GM18909 (cell line): ENCODE measurements at regions not wholly inside any gene's neighbourhood (a gene's known extent, or its start where the extent isn't known, plus 50 kb on each side); places are given as distances from the start of the nearest gene placed in this dataset.
"Not testable (repeated sequence)": the region's sequence is repeated elsewhere in the genome, so short reads cannot be mapped to it uniquely, and the experiment has no call there.

Source experiments
- ATAC-seq: cut with Tn5 transposase; IDR thresholded peaks from one replicate; pipeline ENCODE4 v1.9.1; 2021; ENCODE audit warnings: mild to moderate bottlenecking; ENCODE audit not compliant: unreplicated experiment, poor library complexity

- not testable (repeated sequence) for ATAC-seq
Measured at GRCh38 chr12:17564630-17565029, 525.4 kb downstream of the RERGL start.

DNA sequence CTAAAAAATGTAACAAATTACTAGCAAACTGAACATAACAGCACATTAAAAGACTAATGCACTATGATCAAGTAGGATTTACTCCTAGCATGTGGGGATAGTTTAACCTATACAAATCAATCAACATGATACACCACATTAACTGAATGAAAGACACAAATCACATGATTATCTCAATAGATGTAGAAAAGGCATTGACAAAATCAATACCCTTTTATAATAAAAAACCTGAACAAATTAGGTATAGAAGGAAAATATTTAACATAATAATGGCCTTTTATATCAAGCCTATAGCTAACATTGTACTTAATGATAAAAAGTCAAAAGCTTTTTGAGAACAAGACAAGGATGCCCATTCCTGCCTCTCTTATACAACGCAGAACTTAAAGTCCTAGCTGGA is 540.0 kb downstream of the RERGL start:
- no peak for ATAC-seq

DNA sequence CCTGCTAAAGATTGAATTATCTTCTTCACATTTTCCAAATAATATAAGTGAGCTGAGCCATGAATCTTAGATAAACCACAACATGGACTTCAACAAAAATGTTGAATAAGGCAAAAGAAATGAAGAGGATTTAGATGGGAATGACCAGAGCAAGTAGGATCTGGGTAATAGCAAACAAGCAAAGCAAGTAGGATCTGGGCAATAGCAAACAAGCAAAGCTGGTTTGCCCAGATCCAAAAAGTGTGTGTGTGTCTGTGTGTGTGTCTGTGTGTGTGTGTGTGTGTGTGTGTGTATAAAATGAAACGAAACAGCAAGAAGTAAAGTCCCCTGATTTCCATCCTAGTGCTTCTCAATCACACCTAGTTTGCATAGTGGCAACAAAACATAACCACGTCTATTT is 549.1 kb downstream of the RERGL start:
- ATAC-seq, result no peak

DNA sequence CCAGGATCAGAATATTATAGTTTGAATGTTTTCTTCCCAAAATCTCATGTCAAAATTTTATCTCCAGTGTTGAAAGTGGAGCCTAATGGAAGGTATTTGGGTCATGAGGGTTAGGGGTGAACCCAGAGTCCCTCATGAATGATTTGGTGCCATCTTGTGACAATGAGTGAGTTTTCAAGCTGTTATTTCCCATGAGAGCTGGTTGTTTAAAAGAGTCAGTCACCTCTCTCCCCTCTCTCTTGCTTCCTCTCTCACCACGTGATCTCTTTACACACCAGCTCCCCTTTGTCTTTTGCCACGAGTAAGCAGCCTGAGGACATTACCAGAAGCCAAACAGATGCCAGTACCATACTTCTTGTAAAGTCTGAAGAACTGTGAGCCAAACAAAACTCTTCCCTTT is 561.6 kb downstream of the RERGL start:
- ATAC-seq, result no peak

DNA sequence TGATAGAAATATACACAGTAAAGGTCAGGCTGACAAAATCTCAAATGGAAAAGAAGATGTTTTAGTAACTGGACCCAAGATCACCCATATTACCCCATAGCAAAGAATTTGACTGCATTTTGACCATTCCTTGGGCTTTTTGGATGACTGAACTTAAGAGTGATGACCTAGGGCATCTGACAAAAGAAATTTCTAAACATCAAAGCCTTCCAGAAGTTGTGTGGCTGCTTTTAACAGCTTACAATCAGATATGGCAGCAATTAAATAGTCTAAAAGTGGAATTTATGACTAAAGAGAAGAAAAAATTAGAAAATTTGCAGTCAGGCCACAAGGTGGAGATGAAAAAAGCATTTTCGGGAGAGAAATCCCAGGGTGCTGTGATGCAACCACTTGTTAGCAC is 563.0 kb downstream of the RERGL start:
- ATAC-seq, result no peak

DNA sequence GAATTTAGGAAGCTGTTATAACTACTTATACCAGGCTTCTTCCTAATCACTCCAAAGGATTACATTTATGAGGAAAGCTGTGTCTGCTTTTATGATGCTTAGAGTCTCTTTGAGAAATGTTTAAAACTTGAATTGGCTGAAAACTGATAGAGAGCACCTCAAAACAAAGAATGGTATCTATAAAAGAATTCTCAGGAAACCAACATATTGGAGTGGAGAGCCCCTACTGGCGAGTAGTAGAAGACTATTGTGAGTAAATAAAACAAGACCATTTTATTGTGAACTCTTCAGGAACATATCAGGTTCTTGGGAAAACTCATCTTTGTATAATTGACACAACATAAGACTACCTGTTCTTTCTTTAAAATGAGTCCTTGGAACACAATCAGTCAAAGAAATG is 578.6 kb downstream of the RERGL start:
- no peak for ATAC-seq

- ATAC-seq, result no peak
Measured at GRCh38 chr12:17507336-17507735, 582.7 kb downstream of the RERGL start.

GRCh38 chr12:17503742-17504141 is 586.3 kb downstream of the RERGL start:
- ATAC-seq, result no peak

GRCh38 chr12:17489452-17489851 is 600.5 kb downstream of the RERGL start:
- no peak for ATAC-seq

- no peak for ATAC-seq
Measured at GRCh38 chr12:17478908-17479673, 610.9 kb downstream of the RERGL start.

DNA sequence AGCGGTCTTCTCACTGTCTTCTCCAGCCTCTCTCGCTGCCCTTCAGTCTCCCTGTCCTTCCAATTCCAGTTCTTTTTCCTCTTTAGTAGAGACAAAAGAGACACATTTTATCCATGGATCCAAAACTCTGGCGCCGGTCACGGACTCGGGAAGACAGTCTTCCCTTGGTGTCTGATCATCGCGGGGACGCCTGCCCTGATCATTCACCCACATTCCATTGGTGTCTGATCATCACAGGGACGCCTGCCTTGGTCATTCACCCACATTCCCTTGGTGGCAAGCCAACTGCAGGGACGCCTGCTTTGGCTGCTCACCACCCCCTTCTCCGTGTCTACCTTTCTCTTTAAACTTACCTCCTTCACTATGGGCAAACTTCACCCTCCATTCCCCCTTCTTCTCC is 619.5 kb downstream of the RERGL start:
- no peak for ATAC-seq

GRCh38 chr12:17459214-17459613 is 630.8 kb downstream of the RERGL start:
- no peak for ATAC-seq

DNA sequence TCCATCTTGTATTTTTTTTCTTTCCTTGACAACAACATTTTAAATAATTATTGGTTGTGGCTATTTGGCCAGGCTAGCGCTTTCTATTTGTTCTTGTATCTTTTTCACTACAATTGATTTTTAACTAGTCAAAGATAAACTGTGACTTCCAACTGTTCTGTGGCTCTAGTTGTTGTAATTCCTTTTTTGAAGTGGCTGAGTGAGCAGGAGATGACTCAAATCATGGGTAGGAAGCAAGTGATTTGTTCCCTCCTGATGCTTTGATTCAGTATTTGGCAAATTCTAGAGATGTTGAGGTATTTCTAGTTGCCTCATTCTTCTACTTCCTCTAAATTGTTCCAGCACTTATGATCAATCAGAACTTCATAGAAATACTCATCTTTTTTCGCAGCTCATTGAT is 633.5 kb downstream of the RERGL start:
- no peak for ATAC-seq

GRCh38 chr12:17438141-17438540 is 651.9 kb downstream of the RERGL start:
- no peak for ATAC-seq

GRCh38 chr12:17416748-17417147 is 673.2 kb downstream of the RERGL start:
- ATAC-seq, result no peak

DNA sequence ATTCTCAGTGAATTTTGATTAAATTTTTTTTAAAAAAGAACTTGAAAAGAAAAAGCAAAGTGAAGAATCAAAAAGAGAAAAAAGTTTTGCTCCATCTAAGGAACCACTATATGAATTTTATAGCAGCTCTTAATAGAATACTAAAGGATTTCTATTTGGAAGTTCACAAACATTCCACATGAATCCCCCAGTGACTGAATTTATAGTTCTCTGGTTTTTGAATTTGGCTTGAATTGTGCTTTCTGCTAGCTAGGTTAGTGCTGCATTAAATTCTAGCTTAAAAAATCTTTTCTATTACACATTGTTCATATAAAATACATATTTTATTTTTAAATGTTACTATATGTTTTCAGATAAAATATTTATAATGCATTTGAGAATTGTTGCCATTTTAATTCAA is 675.4 kb downstream of the RERGL start:
- no peak for ATAC-seq

- no peak for ATAC-seq
Measured at GRCh38 chr12:17411662-17412061, 678.3 kb downstream of the RERGL start.

DNA sequence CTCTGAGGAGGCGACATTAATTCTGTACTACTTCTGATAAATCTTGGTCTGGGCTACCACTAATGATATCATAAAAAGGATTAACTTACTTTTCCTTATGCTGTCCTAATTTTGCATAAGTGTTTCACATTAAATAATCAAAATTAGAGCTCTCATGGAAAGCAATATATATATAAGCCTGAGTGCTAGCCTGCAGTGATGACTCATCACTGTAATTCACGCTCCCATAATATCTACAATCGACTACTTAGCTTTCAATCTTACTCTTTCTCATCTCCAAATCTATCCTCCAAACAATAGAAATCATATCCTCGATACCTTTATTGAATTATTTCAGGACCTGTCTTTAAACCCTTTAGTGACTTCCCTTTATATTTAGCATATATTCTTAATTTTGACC is 701.3 kb downstream of the RERGL start:
- ATAC-seq, result no peak

GRCh38 chr12:17383321-17383720 is 706.7 kb downstream of the RERGL start:
- ATAC-seq, result no peak

DNA sequence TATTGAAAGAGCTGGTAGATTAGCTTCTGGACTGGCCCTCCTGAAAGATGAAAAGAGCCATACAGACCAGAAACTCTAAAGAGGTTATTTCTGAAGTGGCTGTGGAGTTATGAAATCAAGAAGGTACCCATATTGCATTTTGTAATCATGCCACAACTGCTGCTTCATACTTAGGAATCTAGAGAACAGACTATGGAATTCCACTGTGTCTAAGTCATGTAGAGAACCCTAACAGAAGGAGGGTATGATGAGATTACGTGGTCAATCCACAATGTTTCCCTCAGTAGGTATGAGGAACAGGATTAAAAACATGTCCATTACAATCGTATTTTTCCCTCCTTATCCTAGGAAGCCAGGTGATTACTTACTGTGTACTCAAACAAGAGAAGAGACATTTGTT is 708.8 kb downstream of the RERGL start:
- ATAC-seq, result no peak

GRCh38 chr12:17372508-17372907 is 717.5 kb downstream of the RERGL start:
- no peak for ATAC-seq

DNA sequence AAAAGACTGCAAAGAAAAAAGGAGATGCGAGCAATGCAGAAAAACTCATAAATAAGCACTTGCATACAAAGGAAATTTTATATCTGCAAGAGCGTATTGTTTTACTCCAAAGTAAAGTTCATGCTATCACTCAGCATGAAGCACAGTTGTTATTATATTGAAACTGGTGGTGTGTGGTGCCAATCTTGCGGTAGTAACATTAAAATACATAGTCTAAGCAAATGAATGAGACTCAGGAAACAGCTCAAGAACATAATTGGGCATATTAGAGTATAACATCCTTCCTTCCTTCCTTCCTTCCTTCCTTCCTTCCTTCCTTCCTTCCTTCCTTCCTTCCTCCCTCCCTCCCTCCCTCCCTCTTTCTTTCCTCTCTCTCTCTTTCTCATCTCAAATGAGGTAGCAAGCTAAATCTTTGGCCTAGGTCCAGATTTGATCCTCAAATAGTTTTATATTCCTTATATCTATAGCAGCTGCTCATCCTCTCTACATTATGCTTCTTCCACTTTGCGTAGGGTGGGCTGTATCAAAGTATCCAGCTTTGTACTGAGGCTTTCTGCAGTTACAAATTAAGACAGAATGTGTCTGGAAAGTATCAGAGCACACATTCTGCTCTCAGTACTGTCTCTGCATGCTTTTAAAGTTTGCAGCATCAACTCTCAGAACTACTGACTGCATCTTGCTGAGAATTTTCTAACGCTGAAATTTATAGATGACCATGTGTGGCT is 718.3 kb downstream of the RERGL start:
- ATAC-seq, result no peak
